ENCODE measurements at regions not wholly inside any gene's neighbourhood (a gene's known extent, or its start where the extent isn't known, plus 50 kb on each side); places are given as distances from the start of the nearest gene placed in this dataset.
"Not testable (repeated sequence)": the region's sequence is repeated elsewhere in the genome, so short reads cannot be mapped to it uniquely, and the experiment has no call there.

GRCh38 chrX:64580605-64581004, 185.4 kb upstream of the MTMR8 start:
- WGBS, 5 donors, result 50 to 70% (median 61%) methylated on average over 4 of the region's 4 CpGs
- TF ChIP-seq POLR2AphosphoS5 (IDR thresholded peaks at IDR 0.05), result no peak
- TF ChIP-seq EP300 (IDR thresholded peaks at IDR 0.05), result no peak
- no peak for TF ChIP-seq CTCF (IDR thresholded peaks at IDR 0.05)
- TF ChIP-seq POLR2A (IDR thresholded peaks at IDR 0.05), result no peak
- H3K9me3 ChIP-seq, result peaks cover 0 to 14% (median 4%) of the 10 kb centered on the region in 4 donors

GRCh38 chrX:64580035-64580434, 184.8 kb upstream of the MTMR8 start:
- H3K4me3 ChIP-seq, result no peak overlapping the region
- TF ChIP-seq POLR2AphosphoS5 (IDR thresholded peaks at IDR 0.05) (no peak), POLR2A (IDR thresholded peaks at IDR 0.05) (no peak), EP300 (IDR thresholded peaks at IDR 0.05) (no peak), CTCF (IDR thresholded peaks at IDR 0.05) (no peak)
- H3K27ac ChIP-seq, result no peak overlapping the region
- H3K27me3 ChIP-seq, result no peaks in the 10 kb centered on the region
- H3K9me3 ChIP-seq, result peaks cover 0 to 18% (median 6%) of the 10 kb centered on the region in 4 donors
- no peaks in the 10 kb centered on the region for H3K4me1 ChIP-seq
- WGBS, 5 donors, result 0 to 30% (median 15%) methylated on average over 4 of the region's 4 CpGs
- intact Hi-C loops (cut with DNase I; ENCODE audit: low total_unique reads), result no loop called here
- DNase-seq, result peak in 1 of 2 donors; percentile 1
- no peaks in the 10 kb centered on the region for H3K36me3 ChIP-seq

More at GRCh38 chrX:64580605-64581004, 185.4 kb upstream of the MTMR8 start:
- Histone ChIP-seq H3K4me3 (no peak overlapping the region), H3K36me3 (no peaks in the 10 kb centered on the region), H3K4me1 (no peaks in the 10 kb centered on the region), H3K27ac (no peak overlapping the region), H3K27me3 (no peaks in the 10 kb centered on the region)
- DNase-seq, result peak in 1 of 2 donors; percentile 0
- intact Hi-C loops (cut with DNase I; ENCODE audit: low total_unique reads), result no loop called here

GRCh38 chrX:64571011-64571410, 175.8 kb upstream of the MTMR8 start:
- no peak for DNase-seq
- Histone ChIP-seq H3K27me3 (no peaks in the 10 kb centered on the region), H3K4me3 (no peak overlapping the region), H3K27ac (no peak overlapping the region), H3K9me3 (peaks cover 0 to 24% (median 10%) of the 10 kb centered on the region in 4 donors), H3K36me3 (no peaks in the 10 kb centered on the region), H3K4me1 (no peaks in the 10 kb centered on the region)
- 45 to 59% (median 55%) methylated on average over 4 of the region's 4 CpGs for WGBS, 5 donors
- intact Hi-C loops (cut with DNase I; ENCODE audit: low total_unique reads), result no loop called here
- TF ChIP-seq EP300 (IDR thresholded peaks at IDR 0.05) (no peak), CTCF (IDR thresholded peaks at IDR 0.05) (no peak), POLR2A (IDR thresholded peaks at IDR 0.05) (no peak), POLR2AphosphoS5 (IDR thresholded peaks at IDR 0.05) (no peak)

GRCh38 chrX:64570204-64570603, 175.0 kb upstream of the MTMR8 start:
- TF ChIP-seq POLR2A (IDR thresholded peaks at IDR 0.05), result no peak
- TF ChIP-seq CTCF (IDR thresholded peaks at IDR 0.05), result no peak
- TF ChIP-seq EP300 (IDR thresholded peaks at IDR 0.05), result no peak
- TF ChIP-seq POLR2AphosphoS5 (IDR thresholded peaks at IDR 0.05), result no peak
- intact Hi-C loops (cut with DNase I; ENCODE audit: low total_unique reads), result no loop called here
- Histone ChIP-seq H3K4me1 (no peaks in the 10 kb centered on the region), H3K27ac (no peak overlapping the region), H3K36me3 (no peaks in the 10 kb centered on the region), H3K4me3 (no peak overlapping the region), H3K9me3 (peaks cover 0 to 21% (median 7%) of the 10 kb centered on the region in 4 donors), H3K27me3 (no peaks in the 10 kb centered on the region)
- DNase-seq, result peak in 1 of 2 donors; percentile 1

- intact Hi-C loops (cut with DNase I; ENCODE audit: low total_unique reads); H3K36me3 ChIP-seq; H3K27ac ChIP-seq; H3K4me3 ChIP-seq; DNase-seq; H3K4me1 ChIP-seq; H3K27me3 ChIP-seq: not testable (repeated sequence)
- WGBS, 5 donors, result 45 to 82% (median 56%) methylated on average over 1 of the region's 1 CpG
- H3K9me3 ChIP-seq, result peaks cover 0 to 21% (median 6%) of the 10 kb centered on the region in 4 donors
Observed at GRCh38 chrX:64565348-64565747, 170.1 kb upstream of the MTMR8 start.

- H3K27me3 ChIP-seq; H3K4me3 ChIP-seq; H3K36me3 ChIP-seq; H3K4me1 ChIP-seq; intact Hi-C loops (cut with DNase I; ENCODE audit: low total_unique reads); DNase-seq; H3K9me3 ChIP-seq; H3K27ac ChIP-seq: not testable (repeated sequence)
- WGBS, 5 donors, result 34 to 60% (median 42%) methylated on average over 4 to 6 of the region's 6 CpGs
Observed at GRCh38 chrX:64549236-64549635, 154.0 kb upstream of the MTMR8 start.
